ENCODE measurements at regions not wholly inside any gene's neighbourhood (a gene's known extent, or its start where the extent isn't known, plus 50 kb on each side); places are given as distances from the start of the nearest gene placed in this dataset.

DNA sequence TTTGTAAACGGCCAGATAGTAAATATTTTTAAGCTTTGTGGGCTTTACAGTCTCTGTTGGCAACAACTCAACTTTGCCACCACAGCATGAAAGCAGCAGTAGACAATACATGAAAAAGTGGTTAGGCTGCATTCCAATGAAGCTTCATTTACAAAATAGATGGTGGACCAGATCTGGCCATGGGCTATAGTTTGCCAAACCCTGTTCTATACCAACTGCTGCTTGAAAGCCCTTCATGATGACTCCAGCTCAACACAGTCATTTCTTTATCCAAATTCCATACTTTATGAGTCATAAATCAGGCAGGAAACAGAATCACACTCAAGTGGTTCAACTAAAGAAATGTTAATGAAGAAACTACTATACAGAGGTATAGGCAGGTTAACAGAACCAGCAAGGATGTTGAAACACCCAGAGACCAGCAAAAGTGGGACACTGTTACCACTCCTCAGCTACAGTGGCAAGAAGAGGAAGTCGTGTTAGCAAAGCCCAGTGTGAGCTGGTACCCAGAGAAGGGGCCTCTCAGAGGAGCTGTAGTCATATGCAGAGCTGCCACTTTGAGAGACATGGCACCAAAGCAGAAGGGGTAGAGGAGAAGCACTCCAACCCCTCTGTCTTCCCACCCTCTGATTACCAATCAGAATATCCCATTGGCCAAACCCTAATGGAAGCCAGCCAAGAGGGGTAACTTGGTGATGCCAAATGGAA lies 72.5 kb downstream of the PRLHR start:
- H3K4me1 ChIP-seq, result no peaks in the 10 kb centered on the region
- peak overlapping the region in 1 of 2 donors; percentile 37 for H3K27ac ChIP-seq
- H3K4me3 ChIP-seq, result no peak overlapping the region
- no peak for TF ChIP-seq CTCF (IDR thresholded peaks at IDR 0.05)
- TF ChIP-seq POLR2A (IDR thresholded peaks at IDR 0.05), result no peak
- no peak for TF ChIP-seq POLR2AphosphoS5 (IDR thresholded peaks at IDR 0.05)
- no peaks in the 10 kb centered on the region for H3K36me3 ChIP-seq
- intact Hi-C loops (cut with DNase I; ENCODE audit: low total_unique reads), result no loop called here
- peak in 1 of 2 donors; percentile 33 for DNase-seq (ENCODE audit: low spot score in 2 of 2)
- peaks cover 0 to 4% of the 10 kb centered on the region in 2 donors for H3K9me3 ChIP-seq
- no peaks in the 10 kb centered on the region for H3K27me3 ChIP-seq

- no peak for DNase-seq (ENCODE audit: low spot score in 2 of 2)
- peaks cover 0 to 9% of the 10 kb centered on the region in 2 donors for H3K9me3 ChIP-seq
- H3K27ac ChIP-seq, result no peak overlapping the region
- no peaks in the 10 kb centered on the region for H3K36me3 ChIP-seq
- no peaks in the 10 kb centered on the region for H3K27me3 ChIP-seq
- no peaks in the 10 kb centered on the region for H3K4me1 ChIP-seq
- intact Hi-C loops (cut with DNase I; ENCODE audit: low total_unique reads), result no loop called here
- H3K4me3 ChIP-seq, result no peak overlapping the region
- TF ChIP-seq POLR2A (IDR thresholded peaks at IDR 0.05), result no peak
- no peak for TF ChIP-seq POLR2AphosphoS5 (IDR thresholded peaks at IDR 0.05)
- no peak for TF ChIP-seq CTCF (IDR thresholded peaks at IDR 0.05)
Observed at GRCh38 chr10:118521415-118522117, 73.9 kb downstream of the PRLHR start.

DNA sequence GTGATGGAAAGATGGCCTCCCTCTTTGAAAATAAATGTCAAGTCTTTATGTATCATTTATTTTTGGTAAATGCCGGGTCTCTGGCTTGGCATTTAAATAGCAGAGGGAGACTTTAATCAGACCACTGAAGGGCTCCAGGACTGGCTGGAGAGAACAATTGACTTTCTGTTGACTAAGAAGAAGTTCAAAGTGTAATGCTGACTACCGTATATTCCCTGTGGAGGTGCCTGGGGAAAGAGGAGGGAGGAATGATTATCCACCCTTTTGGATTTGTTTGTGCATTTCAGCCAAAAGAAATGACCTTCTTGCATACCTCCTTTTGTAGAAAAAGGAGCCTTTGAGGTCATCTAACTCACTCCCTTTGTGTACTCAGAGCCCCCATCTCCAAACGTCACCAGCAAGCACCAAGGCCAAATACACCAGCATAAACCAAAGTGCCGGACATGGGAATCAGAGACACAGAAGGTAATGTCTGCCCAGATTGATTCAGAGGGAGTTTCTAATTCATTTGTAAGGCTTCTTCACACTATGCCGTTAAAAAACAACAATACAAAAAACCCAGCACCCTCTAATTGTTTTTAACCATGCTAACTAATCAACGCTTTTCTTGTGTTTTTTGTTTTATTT lies 75.2 kb downstream of the PRLHR start:
- intact Hi-C loops (cut with DNase I; ENCODE audit: low total_unique reads), result no loop called here
- no peak overlapping the region for H3K27ac ChIP-seq
- TF ChIP-seq CTCF (IDR thresholded peaks at IDR 0.05) (no peak), POLR2A (IDR thresholded peaks at IDR 0.05) (no peak), POLR2AphosphoS5 (IDR thresholded peaks at IDR 0.05) (no peak)
- no peak for DNase-seq (ENCODE audit: low spot score in 2 of 2)
- H3K27me3 ChIP-seq, result no peaks in the 10 kb centered on the region
- no peak overlapping the region for H3K4me3 ChIP-seq
- H3K9me3 ChIP-seq, result peaks cover 0 to 9% of the 10 kb centered on the region in 2 donors
- H3K4me1 ChIP-seq, result no peaks in the 10 kb centered on the region
- no peaks in the 10 kb centered on the region for H3K36me3 ChIP-seq

DNA sequence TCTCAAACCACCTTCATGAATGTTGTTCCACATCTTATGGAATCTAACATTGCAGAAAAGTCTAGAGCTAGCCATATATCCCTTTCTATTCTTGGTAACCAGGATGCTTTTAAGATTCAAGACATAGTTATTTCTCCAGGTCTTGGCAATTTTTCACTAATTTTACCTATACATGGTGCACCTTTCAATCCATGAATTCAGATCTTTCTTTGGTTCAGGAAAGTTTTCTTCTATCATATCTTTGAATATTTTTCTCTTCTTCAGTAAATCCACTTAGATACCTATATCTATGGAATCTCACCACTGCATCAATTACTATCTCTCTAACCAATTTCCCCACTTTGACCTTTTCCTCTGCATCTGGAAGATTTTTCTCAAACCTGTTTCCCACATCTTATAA lies 77.4 kb downstream of the PRLHR start:
- Histone ChIP-seq H3K9me3 (peaks cover 0 to 9% of the 10 kb centered on the region in 2 donors), H3K36me3 (no peaks in the 10 kb centered on the region), H3K27ac (no peak overlapping the region), H3K27me3 (no peaks in the 10 kb centered on the region), H3K4me1 (no peaks in the 10 kb centered on the region), H3K4me3 (no peak overlapping the region)
- no peak for TF ChIP-seq POLR2A (IDR thresholded peaks at IDR 0.05)
- no peak for TF ChIP-seq POLR2AphosphoS5 (IDR thresholded peaks at IDR 0.05)
- TF ChIP-seq CTCF (IDR thresholded peaks at IDR 0.05), result no peak
- no peak for DNase-seq (ENCODE audit: low spot score in 2 of 2)
- intact Hi-C loops (cut with DNase I; ENCODE audit: low total_unique reads), result no loop called here

GRCh38 chr10:118516716-118517115 lies 78.7 kb downstream of the PRLHR start:
- intact Hi-C loops (cut with DNase I; ENCODE audit: low total_unique reads), result no loop called here
- Histone ChIP-seq H3K27ac (no peak overlapping the region), H3K36me3 (no peaks in the 10 kb centered on the region), H3K9me3 (peaks cover 0 to 9% of the 10 kb centered on the region in 2 donors), H3K4me1 (no peaks in the 10 kb centered on the region), H3K4me3 (no peak overlapping the region), H3K27me3 (no peaks in the 10 kb centered on the region)
- no peak for DNase-seq (ENCODE audit: low spot score in 2 of 2)
- no peak for TF ChIP-seq POLR2A (IDR thresholded peaks at IDR 0.05)
- TF ChIP-seq CTCF (IDR thresholded peaks at IDR 0.05), result no peak
